ENCODE measurements at regions not wholly inside any gene's neighbourhood (a gene's known extent, or its start where the extent isn't known, plus 50 kb on each side); places are given as distances from the start of the nearest gene placed in this dataset.

- Histone ChIP-seq H2AFZ (ENCODE audit: low read depth, low read length) (no peak overlapping the region), H4K20me1 (ENCODE audit: insufficient read depth) (no peaks in the 10 kb centered on the region), H3K4me3 (ENCODE audit: low read length) (no peak overlapping the region), H3K9me3 (ENCODE audit: low read length) (no peaks in the 10 kb centered on the region), H3F3A (ENCODE audit: insufficient read depth, low read length, poor library complexity, severe bottlenecking) (no peaks in the 10 kb centered on the region), H3K36me3 (ENCODE audit: insufficient read depth, low read length) (no peaks in the 10 kb centered on the region), H3K27me3 (ENCODE audit: insufficient read depth, low read depth, low read length) (no peaks in the 10 kb centered on the region), H3K9me2 (ENCODE audit: insufficient read depth, low read length) (no peaks in the 10 kb centered on the region), H3K27ac (ENCODE audit: low read length) (no peak overlapping the region), H3K9ac (ENCODE audit: low read length) (no peak overlapping the region), H3K4me2 (ENCODE audit: low read length) (no peak overlapping the region), H3K79me2 (replicated peaks; ENCODE audit: insufficient read depth, low read length) (no peaks in the 10 kb centered on the region)
- TF ChIP-seq, protein P1, sequence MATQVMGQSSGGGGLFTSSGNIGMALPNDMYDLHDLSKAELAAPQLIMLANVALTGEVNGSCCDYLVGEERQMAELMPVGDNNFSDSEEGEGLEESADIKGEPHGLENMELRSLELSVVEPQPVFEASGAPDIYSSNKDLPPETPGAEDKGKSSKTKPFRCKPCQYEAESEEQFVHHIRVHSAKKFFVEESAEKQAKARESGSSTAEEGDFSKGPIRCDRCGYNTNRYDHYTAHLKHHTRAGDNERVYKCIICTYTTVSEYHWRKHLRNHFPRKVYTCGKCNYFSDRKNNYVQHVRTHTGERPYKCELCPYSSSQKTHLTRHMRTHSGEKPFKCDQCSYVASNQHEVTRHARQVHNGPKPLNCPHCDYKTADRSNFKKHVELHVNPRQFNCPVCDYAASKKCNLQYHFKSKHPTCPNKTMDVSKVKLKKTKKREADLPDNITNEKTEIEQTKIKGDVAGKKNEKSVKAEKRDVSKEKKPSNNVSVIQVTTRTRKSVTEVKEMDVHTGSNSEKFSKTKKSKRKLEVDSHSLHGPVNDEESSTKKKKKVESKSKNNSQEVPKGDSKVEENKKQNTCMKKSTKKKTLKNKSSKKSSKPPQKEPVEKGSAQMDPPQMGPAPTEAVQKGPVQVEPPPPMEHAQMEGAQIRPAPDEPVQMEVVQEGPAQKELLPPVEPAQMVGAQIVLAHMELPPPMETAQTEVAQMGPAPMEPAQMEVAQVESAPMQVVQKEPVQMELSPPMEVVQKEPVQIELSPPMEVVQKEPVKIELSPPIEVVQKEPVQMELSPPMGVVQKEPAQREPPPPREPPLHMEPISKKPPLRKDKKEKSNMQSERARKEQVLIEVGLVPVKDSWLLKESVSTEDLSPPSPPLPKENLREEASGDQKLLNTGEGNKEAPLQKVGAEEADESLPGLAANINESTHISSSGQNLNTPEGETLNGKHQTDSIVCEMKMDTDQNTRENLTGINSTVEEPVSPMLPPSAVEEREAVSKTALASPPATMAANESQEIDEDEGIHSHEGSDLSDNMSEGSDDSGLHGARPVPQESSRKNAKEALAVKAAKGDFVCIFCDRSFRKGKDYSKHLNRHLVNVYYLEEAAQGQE (IDR thresholded peaks at IDR 0.05; ENCODE audit: borderline replicate concordance): no peak
- no peak for TF ChIP-seq EZH2 (IDR thresholded peaks at IDR 0.05; ENCODE audit: borderline replicate concordance, insufficient read depth, low read length, poor library complexity, severe bottlenecking)
- TF ChIP-seq POLR2AphosphoS5 (IDR thresholded peaks at IDR 0.05): no peak
- no peak for TF ChIP-seq RAD21 (conservative IDR thresholded peaks at IDR 0.05)
- no peak for TF ChIP-seq TAF1 (IDR thresholded peaks at IDR 0.05; ENCODE audit: low read depth)
- no peak for TF ChIP-seq EP300 (conservative IDR thresholded peaks at IDR 0.05; ENCODE audit: poor library complexity, severe bottlenecking)
- TF ChIP-seq, protein P2, sequence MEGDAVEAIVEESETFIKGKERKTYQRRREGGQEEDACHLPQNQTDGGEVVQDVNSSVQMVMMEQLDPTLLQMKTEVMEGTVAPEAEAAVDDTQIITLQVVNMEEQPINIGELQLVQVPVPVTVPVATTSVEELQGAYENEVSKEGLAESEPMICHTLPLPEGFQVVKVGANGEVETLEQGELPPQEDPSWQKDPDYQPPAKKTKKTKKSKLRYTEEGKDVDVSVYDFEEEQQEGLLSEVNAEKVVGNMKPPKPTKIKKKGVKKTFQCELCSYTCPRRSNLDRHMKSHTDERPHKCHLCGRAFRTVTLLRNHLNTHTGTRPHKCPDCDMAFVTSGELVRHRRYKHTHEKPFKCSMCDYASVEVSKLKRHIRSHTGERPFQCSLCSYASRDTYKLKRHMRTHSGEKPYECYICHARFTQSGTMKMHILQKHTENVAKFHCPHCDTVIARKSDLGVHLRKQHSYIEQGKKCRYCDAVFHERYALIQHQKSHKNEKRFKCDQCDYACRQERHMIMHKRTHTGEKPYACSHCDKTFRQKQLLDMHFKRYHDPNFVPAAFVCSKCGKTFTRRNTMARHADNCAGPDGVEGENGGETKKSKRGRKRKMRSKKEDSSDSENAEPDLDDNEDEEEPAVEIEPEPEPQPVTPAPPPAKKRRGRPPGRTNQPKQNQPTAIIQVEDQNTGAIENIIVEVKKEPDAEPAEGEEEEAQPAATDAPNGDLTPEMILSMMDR (IDR thresholded peaks at IDR 0.05; ENCODE audit: poor library complexity, severe bottlenecking): no peak
- TF ChIP-seq MXI1 (conservative IDR thresholded peaks at IDR 0.05; ENCODE audit: poor library complexity, severe bottlenecking): no peak
- TF ChIP-seq SMC3 (conservative IDR thresholded peaks at IDR 0.05; ENCODE audit: poor library complexity): no peak
These were observed 166.7 kb upstream of the DUSP10 start for GRCh38 chr1:221908573-221908972.

- Histone ChIP-seq H3F3A (ENCODE audit: insufficient read depth, low read length, poor library complexity, severe bottlenecking) (no peaks in the 10 kb centered on the region), H3K4me3 (ENCODE audit: low read length) (no peak overlapping the region), H3K9me3 (ENCODE audit: low read length) (no peaks in the 10 kb centered on the region), H3K36me3 (ENCODE audit: insufficient read depth, low read length) (no peaks in the 10 kb centered on the region), H3K9me2 (ENCODE audit: insufficient read depth, low read length) (no peaks in the 10 kb centered on the region), H4K20me1 (ENCODE audit: insufficient read depth) (no peaks in the 10 kb centered on the region), H3K79me2 (replicated peaks; ENCODE audit: insufficient read depth, low read length) (no peaks in the 10 kb centered on the region), H3K9ac (ENCODE audit: low read length) (no peak overlapping the region), H2AFZ (ENCODE audit: low read depth, low read length) (no peak overlapping the region), H3K27ac (ENCODE audit: low read length) (no peak overlapping the region), H3K27me3 (ENCODE audit: insufficient read depth, low read depth, low read length) (no peaks in the 10 kb centered on the region), H3K4me2 (ENCODE audit: low read length) (no peak overlapping the region)
- TF ChIP-seq EP300 (conservative IDR thresholded peaks at IDR 0.05; ENCODE audit: poor library complexity, severe bottlenecking): no peak
- TF ChIP-seq, protein P1 (IDR thresholded peaks at IDR 0.05; ENCODE audit: borderline replicate concordance): no peak
- TF ChIP-seq, protein P2 (IDR thresholded peaks at IDR 0.05; ENCODE audit: poor library complexity, severe bottlenecking): no peak
- TF ChIP-seq EZH2 (IDR thresholded peaks at IDR 0.05; ENCODE audit: borderline replicate concordance, insufficient read depth, low read length, poor library complexity, severe bottlenecking): no peak
- TF ChIP-seq MXI1 (conservative IDR thresholded peaks at IDR 0.05; ENCODE audit: poor library complexity, severe bottlenecking): no peak
- no peak for TF ChIP-seq SMC3 (conservative IDR thresholded peaks at IDR 0.05; ENCODE audit: poor library complexity)
- no peak for TF ChIP-seq RAD21 (conservative IDR thresholded peaks at IDR 0.05)
- no peak for TF ChIP-seq TAF1 (IDR thresholded peaks at IDR 0.05; ENCODE audit: low read depth)
- no peak for TF ChIP-seq POLR2AphosphoS5 (IDR thresholded peaks at IDR 0.05)
These were observed 165.5 kb upstream of the DUSP10 start for GRCh38 chr1:221907166-221907932.

Data from neural cell (in vitro differentiated cells).